Endometrium (tissue), 2 donors: ENCODE measurements at regions not wholly inside any gene's neighbourhood (a gene's known extent, or its start where the extent isn't known, plus 50 kb on each side); places are given as distances from the start of the nearest gene placed in this dataset.
"Not testable (repeated sequence)": the region's sequence is repeated elsewhere in the genome, so short reads cannot be mapped to it uniquely, and the experiment has no call there.

Experiments used
- FAIRE-seq: peaks from 2 replicates; lab custom pipeline; 2012; peaks lifted over from hg19 to GRCh38; lab: Jason Lieb, UNC
- donor health status: control.
- donor health status: control.

DNA sequence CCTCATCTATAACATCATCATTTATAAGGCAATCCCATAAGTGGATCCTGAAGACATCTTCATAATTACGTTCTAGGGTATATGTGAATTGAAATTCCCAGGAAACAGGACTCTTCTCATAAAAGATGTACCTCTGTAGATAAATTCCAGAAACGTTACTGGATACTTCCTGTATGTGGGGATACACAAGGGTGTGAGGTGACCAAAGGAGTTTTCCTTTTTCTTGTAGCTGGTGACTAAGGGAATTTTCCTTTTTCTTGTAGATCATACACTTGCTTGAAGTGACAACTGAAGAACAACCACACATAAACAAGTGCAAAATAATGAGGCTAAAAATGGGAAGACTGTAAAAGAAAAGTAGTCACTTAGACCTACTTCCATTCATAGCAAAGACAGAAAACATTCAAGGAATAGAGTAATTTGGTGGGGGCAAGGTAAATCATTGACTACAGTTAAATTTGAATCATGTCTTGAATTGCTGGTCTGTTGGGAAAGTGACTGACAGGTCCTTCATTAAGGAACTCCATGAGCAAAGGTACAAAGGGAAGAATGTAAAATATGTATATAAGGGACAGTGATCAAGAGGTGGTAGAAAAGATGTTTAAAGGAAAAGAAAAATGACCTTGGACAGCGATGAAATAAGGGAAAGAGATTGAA lies 53.2 kb upstream of the UBE2E3 start:
- FAIRE-seq, result no peak

DNA sequence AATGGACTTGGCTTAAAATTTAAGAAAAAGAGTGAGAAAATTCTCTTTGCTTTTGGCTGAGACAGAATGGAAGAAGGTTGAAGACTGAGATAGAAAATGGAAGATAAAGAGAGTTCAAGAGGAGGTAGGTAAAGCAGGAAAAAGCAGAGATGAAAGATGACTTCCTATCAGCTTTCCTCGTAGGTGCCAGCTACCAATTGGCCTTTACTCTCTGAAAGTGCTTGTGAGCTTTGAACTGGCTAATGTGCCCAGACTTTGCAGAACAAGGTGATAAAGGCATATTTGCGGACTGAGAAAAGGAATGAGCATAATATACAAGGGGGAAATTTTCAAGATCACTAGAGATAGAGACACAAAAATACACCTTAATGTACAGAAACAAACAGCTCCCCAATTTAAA lies 54.7 kb upstream of the UBE2E3 start:
- FAIRE-seq, result no peak

DNA sequence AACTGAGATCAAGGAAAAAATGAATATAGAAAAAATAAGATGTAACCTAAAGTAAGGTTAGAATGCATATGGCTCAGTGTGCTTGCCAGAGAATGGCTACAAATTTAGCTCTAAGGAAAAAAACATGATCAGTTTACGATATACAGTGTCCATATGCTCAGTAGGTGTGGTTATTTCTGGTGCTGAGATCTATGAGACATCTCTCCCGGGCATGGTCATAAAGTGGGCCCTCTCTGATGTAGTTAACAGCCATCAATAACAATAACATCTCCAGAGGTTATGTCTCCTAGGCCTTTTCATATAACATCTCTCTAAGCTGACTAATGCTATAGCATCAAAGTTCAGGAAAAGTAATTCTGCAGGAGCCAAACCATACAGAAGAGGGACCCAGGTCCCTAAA lies 56.3 kb upstream of the UBE2E3 start:
- FAIRE-seq, result no peak

DNA sequence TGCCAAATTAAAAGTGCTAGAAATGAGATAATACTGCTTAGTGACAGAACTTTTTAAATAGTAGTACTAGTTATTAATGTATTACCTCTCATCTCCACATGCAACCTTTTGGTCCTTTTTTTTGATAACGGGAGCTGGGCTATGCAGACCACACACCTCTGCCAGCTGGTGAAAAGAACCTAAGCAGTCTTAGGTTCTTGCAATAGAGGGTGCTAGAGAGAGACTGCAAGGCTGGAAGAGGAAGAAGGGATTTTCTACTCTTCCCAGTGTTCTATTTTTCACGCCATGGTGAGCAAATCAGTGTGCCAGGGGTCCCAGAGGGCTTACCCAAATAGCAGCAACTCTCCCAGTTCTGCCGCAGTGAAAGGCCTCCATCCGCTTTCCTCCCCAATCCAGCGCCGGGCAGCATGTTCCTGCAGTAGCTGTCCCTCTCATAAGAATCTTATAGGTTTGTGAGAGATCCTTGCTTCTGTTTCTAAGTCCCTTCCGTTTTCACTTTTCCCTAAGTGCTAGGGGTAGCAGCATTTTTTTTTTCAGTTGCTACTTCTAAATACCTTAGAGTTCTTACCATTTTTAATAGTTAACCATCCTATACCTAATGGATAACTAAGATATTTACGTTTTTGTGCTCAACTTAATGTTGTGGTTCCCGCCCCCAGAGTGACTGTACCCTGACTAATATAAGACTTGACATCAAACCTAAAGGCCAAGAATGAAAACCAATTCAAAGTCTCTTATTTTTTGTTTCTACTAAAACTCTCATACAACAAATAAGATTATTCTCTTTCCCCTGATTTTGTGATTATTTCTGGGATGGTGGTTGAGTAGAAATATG lies 69.4 kb upstream of the UBE2E3 start:
- no peak for FAIRE-seq

DNA sequence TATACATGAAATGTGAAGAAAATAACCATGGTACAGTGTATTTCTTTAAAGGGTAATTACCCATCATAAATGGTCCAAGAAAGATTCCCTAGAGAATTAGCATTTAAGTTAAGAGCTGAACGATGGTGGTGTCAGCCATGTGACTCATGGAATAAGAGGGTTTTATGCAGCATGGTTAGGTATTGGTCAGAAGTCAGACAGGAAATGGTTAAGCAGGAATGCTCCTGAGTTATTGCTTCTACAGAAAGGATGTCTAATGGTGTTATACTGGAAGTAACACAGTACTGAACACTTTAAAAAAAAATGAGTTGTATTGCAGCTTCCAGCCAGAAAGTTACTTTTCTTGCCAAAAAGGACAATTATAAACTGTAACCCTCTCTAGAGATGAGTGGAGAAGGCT lies 72.7 kb upstream of the UBE2E3 start:
- no peak for FAIRE-seq

DNA sequence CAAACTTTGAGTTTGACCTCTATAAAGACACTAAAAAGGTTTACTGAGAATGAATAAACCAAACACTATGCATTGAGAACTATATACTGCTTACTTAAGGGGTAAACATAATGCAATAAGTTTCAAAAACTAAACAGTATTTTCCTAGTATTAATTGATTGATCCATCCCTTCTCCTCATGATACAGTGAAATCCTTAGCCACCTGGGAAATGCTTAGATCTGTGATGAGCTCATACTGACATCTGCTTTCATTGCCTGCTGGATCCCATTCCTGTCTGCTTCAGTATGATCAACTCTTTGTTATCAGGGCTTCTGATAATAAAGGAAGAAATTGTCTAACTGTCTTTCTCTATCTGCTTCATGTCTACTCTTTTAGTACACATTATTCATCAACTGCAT lies 74.9 kb upstream of the UBE2E3 start:
- no peak for FAIRE-seq

DNA sequence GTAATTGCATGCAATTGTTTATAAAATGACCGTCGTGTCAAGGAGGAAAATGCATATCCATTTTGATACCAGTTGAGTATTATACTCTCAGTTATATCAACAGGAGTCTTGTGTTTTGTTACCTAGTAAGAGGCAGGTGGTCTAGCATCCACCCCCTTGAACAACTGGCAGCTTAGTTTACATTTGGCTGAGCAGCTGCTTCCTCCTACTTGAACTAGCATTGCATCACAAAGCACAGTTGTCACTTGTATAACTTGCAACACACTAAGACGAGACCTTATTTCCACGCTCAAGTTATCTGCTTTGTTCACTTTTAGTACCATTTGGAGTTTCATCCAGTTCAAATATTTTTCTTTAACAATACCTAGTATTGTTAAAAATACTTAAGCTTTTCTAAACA lies 75.4 kb upstream of the UBE2E3 start:
- no peak for FAIRE-seq

DNA sequence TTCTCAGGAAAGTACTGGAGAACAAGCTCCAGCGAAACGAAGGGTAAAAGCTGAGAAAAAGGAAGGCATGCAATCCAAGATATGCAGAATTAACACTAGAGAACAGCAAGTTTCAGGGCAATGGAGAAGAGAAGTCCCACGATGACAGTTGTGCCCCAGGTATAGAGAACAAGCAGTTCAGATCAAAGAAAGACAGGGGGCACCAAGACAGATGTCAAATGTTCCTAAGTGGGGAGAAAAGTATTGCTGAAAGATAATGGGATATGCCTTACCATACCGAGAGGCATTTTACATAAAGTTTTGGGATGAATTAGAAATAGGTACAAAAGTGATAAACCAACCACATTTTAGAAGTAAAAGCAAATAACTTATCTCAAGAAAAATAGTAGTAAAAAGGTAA lies 79.1 kb upstream of the UBE2E3 start:
- no peak for FAIRE-seq

DNA sequence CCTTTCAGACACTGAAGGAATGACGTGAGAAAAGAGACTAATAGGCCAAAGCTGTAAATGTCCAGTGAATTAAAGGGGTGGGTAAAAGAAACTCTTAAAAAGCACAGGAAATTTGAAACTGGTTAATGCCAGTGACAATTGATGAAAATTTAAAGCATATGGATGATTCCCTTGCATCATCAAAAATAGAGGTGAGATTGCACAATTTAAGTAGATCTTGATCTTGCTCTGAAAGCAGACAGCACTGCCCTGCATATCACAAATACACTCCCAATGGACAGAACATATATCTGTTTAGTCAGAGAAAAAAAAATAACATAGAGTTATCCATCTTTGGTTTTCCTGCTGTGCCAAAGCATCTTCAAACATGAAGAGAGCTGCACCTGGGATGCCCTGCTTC lies 86.7 kb upstream of the UBE2E3 start:
- FAIRE-seq, result no peak

DNA sequence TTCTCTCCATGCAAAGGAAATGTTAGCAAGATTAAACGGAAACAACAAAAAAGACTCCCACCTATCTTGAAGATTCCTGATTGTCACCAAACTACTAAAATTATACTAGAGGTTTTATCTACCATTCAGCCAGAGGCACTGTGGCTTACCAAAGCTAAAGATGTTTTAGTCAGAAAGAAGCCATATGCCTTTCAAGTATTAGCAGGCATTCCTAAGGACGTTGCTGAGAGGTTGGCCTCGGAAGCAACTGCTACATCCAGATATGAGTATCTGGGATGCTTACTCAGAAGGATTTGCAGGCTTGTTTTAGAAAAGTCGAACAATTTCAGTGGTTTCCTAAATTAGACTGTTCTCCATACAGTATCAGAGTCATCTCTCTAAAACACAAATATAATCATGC lies 88.3 kb upstream of the UBE2E3 start:
- no peak for FAIRE-seq

DNA sequence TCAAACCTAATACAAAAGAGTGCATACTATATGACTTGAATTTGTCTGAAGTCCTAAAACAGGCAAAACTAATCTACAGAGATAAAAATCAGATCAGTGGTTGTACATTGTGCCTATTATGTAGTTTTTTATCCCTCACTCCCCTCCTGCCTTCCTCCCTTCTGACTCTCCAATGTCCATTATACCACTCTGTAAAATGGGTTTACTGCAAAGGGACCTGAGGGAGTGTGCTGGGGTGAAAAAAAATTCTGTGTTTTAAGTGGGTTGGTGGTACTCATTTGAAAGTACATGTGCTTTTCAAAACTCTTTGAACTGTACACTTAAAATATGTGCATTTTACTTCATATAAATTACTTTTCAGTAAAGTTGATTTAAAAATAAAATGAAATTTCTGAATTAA lies 89.0 kb upstream of the UBE2E3 start:
- no peak for FAIRE-seq

DNA sequence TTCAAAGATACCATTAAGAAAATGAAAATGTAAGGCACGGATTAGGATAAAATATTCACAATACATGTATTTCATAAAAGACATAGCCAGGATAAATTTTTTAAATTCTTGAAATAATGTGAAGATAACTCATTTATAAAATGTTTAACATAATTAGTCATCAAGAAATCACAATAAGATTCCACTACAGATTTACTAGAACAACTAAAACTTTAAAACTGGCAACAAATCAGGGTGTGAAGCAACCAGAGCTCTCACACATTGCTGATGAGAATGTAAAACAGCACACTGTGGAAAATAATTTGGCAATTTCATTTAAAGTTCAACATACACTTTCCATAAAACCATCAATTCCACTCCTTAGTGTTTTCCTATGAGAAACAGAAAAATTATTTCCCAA lies 89.6 kb upstream of the UBE2E3 start:
- FAIRE-seq, result no peak

DNA sequence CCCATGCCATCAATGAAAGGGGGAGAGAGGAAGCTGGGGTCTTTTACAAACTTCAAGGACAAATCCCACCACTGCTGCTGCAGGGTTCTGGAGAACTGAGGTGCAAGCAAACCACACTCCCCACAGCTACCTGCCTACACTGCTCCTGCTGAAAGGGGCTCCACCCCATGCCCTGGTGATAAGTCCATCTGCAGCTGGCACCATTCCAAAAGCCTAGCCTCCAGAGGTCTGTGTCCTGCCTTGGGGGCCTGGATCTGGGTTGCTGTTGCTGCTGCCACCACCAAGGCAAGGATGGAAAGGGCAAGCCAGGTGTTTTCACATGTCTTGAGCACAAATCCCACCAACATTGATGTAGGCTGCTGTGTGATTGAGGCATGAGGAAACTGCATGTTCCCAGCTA lies 97.4 kb upstream of the UBE2E3 start:
- FAIRE-seq, result no peak

DNA sequence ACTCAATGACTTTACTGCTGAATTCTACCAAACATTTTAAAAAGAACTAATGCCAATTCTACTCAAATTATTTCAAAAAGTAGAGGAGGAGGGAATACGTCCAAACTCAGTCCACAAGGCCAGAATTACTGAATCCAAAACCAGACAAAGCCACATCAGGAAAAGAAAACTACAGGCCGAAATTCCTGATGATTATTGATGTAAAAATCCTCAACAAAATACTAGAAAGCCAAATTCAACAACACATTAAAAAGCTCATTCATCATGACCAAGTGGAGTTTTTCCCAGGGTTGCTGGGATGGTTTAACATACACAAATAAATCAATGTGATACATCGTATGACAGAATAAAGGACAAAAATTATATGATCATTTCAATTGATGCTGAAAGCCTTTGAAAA lies 103.9 kb upstream of the UBE2E3 start:
- no peak for FAIRE-seq

DNA sequence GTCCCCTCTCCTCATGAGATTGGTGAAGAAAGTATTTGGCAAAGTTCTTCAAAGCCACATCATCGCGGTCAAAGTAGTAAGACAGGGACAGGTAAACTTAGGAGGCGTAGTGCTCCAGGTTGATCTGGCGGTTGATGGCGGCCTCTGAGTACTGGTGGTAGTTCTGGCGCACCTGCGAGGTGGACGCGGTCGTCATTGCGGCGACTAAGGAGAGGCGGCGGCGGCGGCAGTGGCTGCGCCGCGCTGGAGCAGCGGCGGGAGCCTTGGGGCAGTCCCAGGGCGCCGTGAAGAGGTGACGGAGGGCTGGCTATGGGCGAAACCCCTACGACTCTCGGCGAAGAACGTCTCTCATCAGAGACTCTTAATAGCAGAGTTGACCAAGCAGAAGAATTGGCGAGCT lies 107.2 kb upstream of the UBE2E3 start:
- FAIRE-seq, result no peak

DNA sequence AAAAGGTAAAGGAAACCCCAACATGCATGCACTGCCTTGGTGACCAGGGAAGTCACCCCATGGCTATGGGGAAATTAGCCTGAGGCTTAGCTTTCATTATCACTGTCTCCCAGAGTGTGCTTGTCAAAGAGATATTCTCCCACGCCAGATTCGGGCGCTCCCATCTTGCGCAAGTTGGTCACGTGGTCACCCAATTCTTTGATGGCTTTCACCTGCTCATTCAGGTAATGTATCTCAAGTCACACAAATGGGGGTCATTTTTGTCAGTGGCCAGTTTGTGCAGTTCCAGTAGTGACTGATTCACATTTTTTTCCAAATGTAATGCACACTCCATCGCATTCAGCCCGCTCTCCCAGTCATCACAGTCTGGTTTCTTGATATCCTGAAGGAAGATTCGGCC lies 107.6 kb upstream of the UBE2E3 start:
- not testable (repeated sequence) for FAIRE-seq

DNA sequence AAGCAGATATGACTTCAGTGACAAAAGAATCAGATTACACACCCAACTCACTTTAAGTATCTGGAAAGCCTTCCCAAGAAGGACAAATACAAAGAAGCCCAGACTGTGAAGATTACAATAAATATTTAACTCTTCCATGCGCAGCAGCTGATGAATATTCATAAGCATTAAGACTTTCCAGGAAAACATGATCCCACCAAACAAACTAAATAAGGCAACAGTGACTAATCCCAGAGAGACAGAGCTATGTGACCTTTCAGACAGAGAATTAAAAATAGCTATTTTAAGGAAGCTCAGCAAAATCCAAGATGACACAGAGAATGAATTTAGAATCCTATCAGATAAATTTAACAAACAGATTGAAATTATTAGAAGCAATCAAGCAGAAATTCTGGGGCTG lies 108.2 kb upstream of the UBE2E3 start:
- FAIRE-seq, result no peak

DNA sequence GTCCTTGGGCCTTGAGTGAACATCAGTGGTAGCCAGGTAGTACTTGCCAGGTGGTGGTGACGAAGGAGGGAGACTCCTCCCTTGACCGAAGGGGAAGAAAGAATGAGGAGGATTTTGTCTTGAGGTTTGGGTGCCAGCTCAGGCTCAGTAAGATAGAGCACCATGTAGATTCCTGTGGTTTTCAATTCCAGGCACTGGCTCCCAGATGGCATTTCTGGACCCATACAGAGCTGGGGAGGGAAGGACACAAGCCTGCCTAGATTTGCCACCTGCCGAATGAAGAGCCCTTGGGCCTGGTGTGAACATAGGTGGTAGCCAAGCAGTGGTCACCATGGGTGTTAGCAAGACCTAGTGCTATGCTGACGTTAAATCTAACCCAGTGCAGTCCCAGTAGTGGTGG lies 108.8 kb upstream of the UBE2E3 start:
- FAIRE-seq, result no peak

DNA sequence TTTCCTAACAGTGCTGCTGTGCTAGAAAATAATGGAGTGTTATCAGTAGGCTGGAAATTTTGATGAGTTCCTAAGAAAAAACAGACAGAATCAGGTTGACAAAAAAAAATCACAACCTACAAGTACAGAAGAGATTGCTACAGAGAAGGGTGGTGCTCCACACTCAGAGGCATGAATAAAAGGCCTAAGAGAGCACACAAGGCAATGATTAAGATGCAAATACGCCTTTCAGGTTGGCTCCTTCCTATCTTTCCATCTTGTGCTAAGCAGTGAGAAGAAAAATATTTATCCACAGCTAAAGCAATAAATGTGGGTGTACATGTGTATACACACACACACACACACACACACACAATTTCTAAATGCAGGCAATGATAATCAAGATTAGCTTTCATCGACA lies 130.6 kb upstream of the UBE2E3 start:
- no peak for FAIRE-seq

DNA sequence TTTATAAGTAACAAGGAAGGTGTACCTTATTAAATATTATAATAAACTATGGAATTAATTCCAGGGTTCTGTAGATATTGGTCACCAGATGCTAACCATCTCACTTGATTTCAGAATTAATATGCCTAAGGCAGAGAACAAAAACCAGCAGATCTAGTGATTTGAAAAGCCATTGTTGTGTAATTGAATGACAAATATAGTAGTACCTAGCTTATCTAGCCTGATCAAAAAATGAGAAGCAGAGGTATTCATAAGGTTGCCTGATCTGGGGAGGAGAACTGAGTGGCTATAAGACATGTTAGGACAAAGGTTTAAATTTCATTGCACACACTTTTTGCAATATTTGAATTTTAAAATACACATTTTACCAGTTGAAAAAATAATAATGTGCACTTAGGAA lies 132.0 kb upstream of the UBE2E3 start:
- FAIRE-seq, result no peak

DNA sequence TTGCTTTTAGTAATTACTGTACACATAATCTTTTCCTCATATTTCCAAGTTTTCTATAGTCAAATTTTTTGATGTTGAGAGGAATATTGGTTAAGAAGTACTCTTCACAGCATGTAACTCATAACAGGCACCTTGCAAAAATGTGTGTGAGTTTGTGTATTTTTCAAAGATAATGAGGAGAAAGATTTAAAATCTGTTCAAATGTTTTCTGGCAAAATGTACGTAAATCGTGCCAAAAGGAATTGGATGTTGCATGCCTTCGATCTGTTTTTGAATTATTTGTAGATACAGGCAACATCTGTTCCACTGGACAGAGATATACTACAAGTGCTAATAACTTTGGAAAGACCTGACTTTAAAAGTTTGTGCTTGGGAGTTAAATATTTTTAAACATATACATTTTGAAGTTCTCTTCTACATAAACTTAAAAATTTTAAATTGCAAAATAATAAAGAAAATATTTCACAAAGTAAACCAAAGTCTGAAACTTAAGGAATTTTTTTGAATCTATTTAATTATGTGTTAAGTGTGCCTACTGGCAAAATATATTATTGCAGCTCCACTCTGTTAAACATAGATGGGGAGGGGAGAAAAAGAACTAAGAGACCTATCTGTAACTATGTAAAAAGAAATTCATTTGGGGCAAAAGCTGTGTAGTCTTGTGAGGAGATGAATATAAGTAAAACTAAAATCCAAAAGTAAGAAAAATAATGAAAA lies 133.5 kb upstream of the UBE2E3 start:
- peak; percentile 26 for FAIRE-seq

DNA sequence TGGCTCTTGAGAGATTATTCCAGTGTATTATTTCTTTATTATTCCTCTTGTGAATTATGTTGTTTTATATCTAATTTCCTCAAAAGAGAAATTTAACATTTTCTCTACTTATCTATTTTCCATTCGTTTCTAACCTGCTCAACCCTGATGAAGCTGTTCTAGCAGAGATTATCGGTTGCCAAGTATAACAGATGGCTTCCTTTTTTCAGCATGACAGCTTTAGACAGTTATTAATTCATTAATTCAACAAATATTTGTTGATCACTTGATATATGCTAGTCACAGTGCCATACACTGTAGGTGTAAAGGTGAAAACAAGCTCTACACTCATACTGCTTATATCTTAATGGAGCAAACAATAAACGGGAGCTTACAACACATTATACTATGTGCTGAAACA lies 137.9 kb upstream of the UBE2E3 start:
- FAIRE-seq, result no peak

DNA sequence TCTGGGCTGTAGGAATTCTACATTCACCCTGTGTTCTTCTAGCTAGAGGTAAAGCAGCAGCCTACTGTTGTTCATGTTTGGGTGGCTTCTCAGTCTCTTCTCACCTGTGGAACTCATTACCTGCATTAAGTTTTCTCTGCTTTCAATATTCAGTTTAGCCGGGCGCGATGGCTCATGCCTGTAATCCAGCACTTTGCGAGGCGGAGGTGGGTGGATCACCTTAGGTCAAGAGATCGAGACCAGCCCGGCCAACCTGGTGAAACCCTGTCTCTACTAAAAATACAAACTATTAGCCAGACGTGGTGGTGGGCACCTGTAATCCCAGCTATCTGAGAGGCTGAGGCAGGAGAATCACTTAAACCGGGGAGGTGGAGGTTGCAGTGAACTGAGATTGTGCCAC lies 139.8 kb upstream of the UBE2E3 start:
- FAIRE-seq, result no peak
